22Rv1 (cell line): ENCODE measurements at regions not wholly inside any gene's neighbourhood (a gene's known extent, or its start where the extent isn't known, plus 50 kb on each side); places are given as distances from the start of the nearest gene placed in this dataset.

Source experiments
- H3K27ac ChIP-seq: fragments of 450-650 bp; 2 replicates; pipeline ENCODE4 v1.5.1; 2017
- CTCF ChIP-seq: fragments of 450-650 bp; IDR thresholded peaks from 2 replicates; pipeline ENCODE4 v1.5.1; 2017; ENCODE audit warnings: mild to moderate bottlenecking
- ZFX ChIP-seq: fragments of 450-650 bp; IDR thresholded peaks from 2 replicates; pipeline ENCODE4 v1.6.1; 2017; ENCODE audit warnings: antibody characterized with exemption, borderline replicate concordance

- no peak for TF ChIP-seq ZFX
- no peak overlapping the region for H3K27ac ChIP-seq
These were observed 1720.5 kb upstream of the NUDT12 start for GRCh38 chr5:105283134-105283533.

- TF ChIP-seq ZFX (no peak), CTCF (no peak)
- no peak overlapping the region for H3K27ac ChIP-seq
These were observed 1711.5 kb upstream of the NUDT12 start for GRCh38 chr5:105274079-105274478.

GRCh38 chr5:105263515-105263914 lies 1700.9 kb upstream of the NUDT12 start:
- H3K27ac ChIP-seq: no peak overlapping the region
- TF ChIP-seq CTCF (no peak), ZFX (no peak)

- TF ChIP-seq CTCF (no peak), ZFX (no peak)
- no peak overlapping the region for H3K27ac ChIP-seq
These were observed 1697.1 kb upstream of the NUDT12 start for GRCh38 chr5:105259581-105260217.

- H3K27ac ChIP-seq: no peak overlapping the region
- TF ChIP-seq CTCF (no peak), ZFX (no peak)
These were observed 1676.0 kb upstream of the NUDT12 start for GRCh38 chr5:105238561-105238960.

- TF ChIP-seq ZFX: no peak
- TF ChIP-seq CTCF: no peak
- H3K27ac ChIP-seq: no peak overlapping the region
These were observed 1668.0 kb upstream of the NUDT12 start for GRCh38 chr5:105230516-105231157.

GRCh38 chr5:105218018-105218417 lies 1655.4 kb upstream of the NUDT12 start:
- H3K27ac ChIP-seq: no peak overlapping the region
- TF ChIP-seq ZFX (no peak), CTCF (no peak)

GRCh38 chr5:105213078-105213477 lies 1650.5 kb upstream of the NUDT12 start:
- H3K27ac ChIP-seq: no peak overlapping the region
- TF ChIP-seq ZFX (no peak), CTCF (no peak)
